ENCODE measurements at regions not wholly inside any gene's neighbourhood (a gene's known extent, or its start where the extent isn't known, plus 50 kb on each side); places are given as distances from the start of the nearest gene placed in this dataset.

DNA sequence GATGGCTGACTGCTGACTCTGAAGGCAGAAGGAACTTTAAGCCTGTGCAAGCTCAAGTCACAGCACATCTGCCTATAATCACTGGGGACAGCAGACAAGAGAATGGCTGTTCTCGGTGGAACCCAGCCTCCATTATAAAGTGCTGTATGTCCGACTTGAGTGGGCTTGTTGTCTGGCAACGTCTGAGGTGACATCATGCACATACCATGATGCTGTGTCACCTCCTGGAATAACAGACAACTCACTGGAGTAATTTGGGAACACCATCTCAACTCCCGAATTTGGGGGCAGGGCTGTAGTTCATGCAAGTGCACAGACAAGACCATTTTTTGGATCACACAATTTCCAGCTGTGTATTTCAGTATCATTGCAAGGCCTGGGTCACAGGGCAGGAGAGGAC, 59.8 kb upstream of the GPM6B start:
- no peak for TF ChIP-seq CTCF (IDR thresholded peaks at IDR 0.05)
- no peak for TF ChIP-seq EZH2 (IDR thresholded peaks at IDR 0.05; ENCODE audit: borderline replicate concordance, insufficient read depth, low read depth, low read length, poor library complexity, severe bottlenecking)

Data from B cell (primary cell).